IPS-NIHi7 (cell line): ENCODE measurements at regions not wholly inside any gene's neighbourhood (a gene's known extent, or its start where the extent isn't known, plus 50 kb on each side); places are given as distances from the start of the nearest gene placed in this dataset.
"Not testable (repeated sequence)": the region's sequence is repeated elsewhere in the genome, so short reads cannot be mapped to it uniquely, and the experiment has no call there.

ENCODE experiments used
- DNase-seq: peaks from one replicate; pipeline ENCODE4 v3.0.0; 2012; ENCODE audit warnings: mixed read lengths; ENCODE audit errors: extremely low spot score

GRCh38 chr1:95297906-95298305 lies 63.9 kb downstream of the RWDD3 start:
- DNase-seq, result not testable (repeated sequence)

- no peak for DNase-seq
Measured at GRCh38 chr1:95301091-95301490, 67.1 kb downstream of the RWDD3 start.

DNA sequence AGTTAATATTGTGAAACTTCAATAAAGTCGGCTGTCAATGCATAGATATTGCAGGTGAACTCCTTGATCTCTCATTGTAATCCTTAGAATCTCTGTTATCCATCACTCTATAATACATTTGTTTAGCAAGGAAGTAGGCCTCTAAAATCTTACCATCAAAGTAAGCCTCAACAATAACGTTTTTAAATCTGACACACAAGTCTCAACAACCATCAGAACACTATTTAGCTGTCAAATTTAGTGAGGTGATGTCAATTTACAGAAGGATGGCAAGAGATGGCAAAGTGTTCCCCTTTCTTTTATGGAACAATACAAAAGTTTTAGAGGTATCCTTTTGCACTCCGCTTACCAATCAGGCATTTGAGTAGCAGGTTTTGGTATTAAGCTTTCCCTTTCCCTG lies 67.6 kb downstream of the RWDD3 start:
- no peak for DNase-seq

- DNase-seq, result no peak
Measured at GRCh38 chr1:95304803-95305202, 70.8 kb downstream of the RWDD3 start.

- no peak for DNase-seq
Measured at GRCh38 chr1:95308276-95309030, 74.4 kb downstream of the RWDD3 start.

GRCh38 chr1:95309031-95309471 lies 75.0 kb downstream of the RWDD3 start:
- DNase-seq, result peak; percentile 63

DNA sequence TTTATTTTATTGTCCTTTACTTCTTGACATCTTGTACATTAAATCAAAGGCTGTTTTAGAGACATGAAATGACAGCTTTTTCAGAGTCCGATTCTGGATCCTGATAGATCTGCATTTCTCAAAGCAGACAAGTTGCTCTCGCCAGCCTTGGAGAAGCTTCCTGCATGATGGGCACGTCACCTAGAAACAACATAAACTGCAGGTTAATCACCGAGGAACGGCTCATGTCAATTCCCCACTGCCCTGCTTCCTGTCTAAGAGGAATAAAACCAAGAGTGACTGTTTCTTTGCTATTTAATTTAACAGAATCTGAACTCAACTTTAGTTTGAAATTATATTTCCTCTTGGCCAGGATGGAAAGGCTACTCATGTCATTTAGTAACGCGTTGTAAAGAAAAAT lies 77.0 kb downstream of the RWDD3 start:
- DNase-seq, result no peak

GRCh38 chr1:95311762-95312161 lies 77.8 kb downstream of the RWDD3 start:
- no peak for DNase-seq

DNA sequence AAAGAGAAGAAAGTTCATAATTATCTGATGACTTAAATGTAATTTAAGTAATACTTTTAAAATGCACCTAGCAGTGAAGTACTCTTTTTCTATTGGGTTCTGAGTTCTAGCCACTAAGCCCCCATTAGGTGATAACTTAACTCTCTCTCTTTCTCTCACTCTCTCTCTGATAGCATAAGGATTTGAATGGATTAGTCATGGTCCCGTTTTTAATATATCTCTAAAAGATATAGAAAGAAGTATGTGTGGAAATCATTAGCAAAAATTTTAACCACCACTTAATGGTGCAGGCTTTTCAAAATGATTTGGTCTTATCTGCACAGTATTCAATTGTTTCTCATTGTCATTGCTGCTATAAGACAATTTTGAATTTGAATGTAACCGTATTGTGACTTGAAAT lies 78.2 kb downstream of the RWDD3 start:
- DNase-seq, result no peak

- DNase-seq, result no peak
Measured at GRCh38 chr1:95313527-95313926, 79.5 kb downstream of the RWDD3 start.

GRCh38 chr1:95321531-95321930 lies 87.5 kb downstream of the RWDD3 start:
- no peak for DNase-seq

GRCh38 chr1:95323123-95323522 lies 89.1 kb downstream of the RWDD3 start:
- peak; percentile 25 for DNase-seq

GRCh38 chr1:95325349-95325748 lies 91.3 kb downstream of the RWDD3 start:
- DNase-seq, result no peak

GRCh38 chr1:95326023-95326422 lies 92.0 kb downstream of the RWDD3 start:
- no peak for DNase-seq

DNA sequence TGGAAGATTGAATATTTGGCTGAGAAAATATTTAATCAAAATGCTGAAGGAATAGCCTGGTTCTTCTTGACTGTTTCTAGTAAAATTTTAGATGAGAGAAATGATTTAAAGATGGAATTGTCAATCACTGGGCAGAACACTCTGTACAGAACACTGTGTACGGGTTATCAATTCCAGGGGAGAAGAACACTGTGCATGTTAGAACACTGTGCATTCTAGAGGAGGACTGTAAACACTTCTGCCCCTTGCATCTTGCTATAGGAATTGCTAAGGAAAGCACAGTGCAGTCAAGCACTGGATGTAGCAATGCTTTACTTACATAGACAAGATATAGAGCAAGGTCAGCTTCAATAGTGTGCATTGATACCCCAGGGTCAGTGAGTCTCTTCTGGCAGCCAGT lies 98.7 kb downstream of the RWDD3 start:
- no peak for DNase-seq

DNA sequence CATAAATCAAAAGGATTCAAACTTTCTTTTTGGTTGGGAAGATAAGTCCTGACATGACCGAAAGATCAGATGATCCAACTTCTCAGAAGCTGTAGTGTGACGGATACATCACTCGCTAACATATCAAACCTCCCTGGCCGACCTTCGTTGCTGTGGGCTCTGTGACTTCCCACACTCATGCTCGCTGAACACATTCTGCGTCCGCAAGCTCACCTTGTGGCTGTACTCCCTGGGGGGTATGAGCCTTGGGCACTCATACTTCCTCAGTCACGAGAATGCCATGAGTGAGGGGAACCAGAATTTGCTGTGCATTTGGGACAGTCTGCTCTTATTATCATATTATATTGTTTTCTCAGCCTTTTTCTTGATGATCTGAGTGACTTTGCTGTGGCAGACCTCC lies 105.4 kb downstream of the RWDD3 start:
- DNase-seq, result no peak

DNA sequence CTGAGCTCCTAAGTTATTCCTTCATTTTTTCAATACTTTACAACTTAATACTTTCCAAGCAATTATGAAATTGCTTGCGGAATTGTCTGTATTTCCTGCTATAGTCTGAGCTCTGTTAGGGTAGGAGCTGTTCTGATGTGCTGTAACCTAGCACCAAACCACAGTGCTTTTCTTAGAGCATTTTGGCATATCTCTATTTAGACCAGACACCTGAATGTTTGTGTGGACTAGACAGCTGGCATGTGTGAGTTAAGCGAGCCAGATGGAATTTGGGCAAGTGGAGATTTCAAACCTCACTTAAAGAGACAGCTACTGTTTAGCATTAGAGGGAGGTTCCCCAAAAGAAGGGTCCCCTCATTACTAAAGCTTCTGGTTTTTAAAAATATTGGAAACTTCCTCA lies 106.1 kb downstream of the RWDD3 start:
- no peak for DNase-seq

GRCh38 chr1:95352767-95353166 lies 118.8 kb downstream of the RWDD3 start:
- no peak for DNase-seq

DNA sequence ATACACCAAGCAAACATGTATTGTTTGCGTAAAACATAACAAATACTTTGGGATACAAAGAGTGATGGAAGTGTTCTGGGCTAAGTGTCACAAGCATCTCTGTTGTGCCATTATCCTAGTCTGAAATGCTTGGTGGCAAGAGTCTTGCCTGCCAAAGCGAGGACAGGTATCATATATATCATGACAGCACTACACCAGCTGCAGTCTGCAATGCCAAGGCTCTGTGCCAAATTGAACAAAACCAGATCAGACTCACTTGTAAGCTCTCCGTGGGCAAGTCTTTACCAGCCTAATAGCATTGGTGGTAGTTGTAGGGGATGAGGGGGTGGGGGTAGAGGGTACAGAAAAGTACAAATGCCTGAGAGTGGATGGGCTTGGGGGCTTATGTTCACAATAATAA lies 119.2 kb downstream of the RWDD3 start:
- DNase-seq, result no peak

GRCh38 chr1:95364546-95364945 lies 130.5 kb downstream of the RWDD3 start:
- DNase-seq, result peak; percentile 19

- DNase-seq, result no peak
Measured at GRCh38 chr1:95366498-95366897, 132.5 kb downstream of the RWDD3 start.

GRCh38 chr1:95368178-95368577 lies 134.2 kb downstream of the RWDD3 start:
- DNase-seq, result no peak

- no peak for DNase-seq
Measured at GRCh38 chr1:95369985-95370690, 136.1 kb downstream of the RWDD3 start.
